ENCODE measurements at regions not wholly inside any gene's neighbourhood (a gene's known extent, or its start where the extent isn't known, plus 50 kb on each side); places are given as distances from the start of the nearest gene placed in this dataset.

DNA sequence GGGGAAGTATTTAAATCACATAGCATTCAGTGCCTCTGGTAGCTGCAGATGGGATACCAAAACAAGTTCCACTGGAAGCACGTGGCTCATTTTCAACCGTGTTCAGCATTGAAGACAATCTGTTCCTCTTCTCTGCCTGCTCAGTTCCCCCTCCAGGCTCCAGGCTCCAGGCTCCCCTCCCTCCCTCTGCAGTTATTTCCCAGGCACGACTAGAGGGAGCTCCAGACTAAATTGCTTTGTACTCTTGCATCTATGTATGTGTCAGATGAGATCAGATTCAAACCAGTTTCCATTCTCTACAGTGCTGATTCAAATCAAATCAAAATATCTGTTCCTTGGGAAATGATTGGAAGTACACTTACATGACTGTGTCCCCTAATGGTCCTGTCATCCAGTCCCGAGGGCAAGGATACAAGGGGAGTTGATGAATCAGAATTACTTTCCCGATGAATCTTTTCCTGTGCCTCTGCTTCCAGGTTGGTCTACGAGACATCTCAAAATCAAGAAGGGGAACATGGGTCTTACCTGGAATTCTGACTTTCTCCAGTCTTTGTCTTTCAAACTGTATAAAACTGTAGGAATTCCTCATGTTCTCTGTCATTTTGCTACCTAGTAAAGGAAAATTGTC, 600.5 kb downstream of the EDEM1 start:
- no peak overlapping the region for H3K4me3 ChIP-seq (ENCODE audit: low read length)
- no peaks in the 10 kb centered on the region for H3K9me3 ChIP-seq (ENCODE audit: control insufficient read depth, low read length)
- intact Hi-C loops (cut with DNase I), result no loop called here
- H3K4me1 ChIP-seq (ENCODE audit: control insufficient read depth, insufficient read depth, low read length), result no peaks in the 10 kb centered on the region
- no peaks in the 10 kb centered on the region for H3K27me3 ChIP-seq (ENCODE audit: control insufficient read depth, insufficient read depth)
- ATAC-seq (peak in 1 of 2 donors; percentile 60), DNase-seq (peak; percentile 13 to 54 (median 45))
- H3K27ac ChIP-seq (ENCODE audit: low read length), result no peak overlapping the region
- 32% methylated on average over 6 of the region's 6 CpGs for WGBS

DNA sequence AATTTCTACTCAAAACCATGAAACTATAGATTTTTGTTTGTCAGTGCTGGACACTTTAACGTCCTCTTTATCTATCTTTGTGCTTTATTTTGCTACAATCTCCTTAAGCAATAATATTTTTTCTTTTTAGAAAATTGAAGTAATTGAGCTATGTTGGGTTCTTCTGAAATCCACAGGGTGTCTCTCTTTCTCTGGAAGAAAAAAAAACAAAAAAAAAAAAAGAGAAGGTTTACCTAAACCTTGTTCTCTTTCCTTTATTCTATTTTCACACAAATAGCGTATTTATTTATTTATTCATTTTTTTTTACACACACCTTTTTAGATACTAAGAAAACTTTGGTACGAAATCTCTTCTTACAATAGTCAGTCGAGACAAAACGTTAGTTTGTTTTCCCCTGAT, 601.0 kb downstream of the EDEM1 start:
- Histone ChIP-seq H3K9me3 (ENCODE audit: control insufficient read depth, low read length) (no peaks in the 10 kb centered on the region), H3K4me1 (ENCODE audit: control insufficient read depth, insufficient read depth, low read length) (no peaks in the 10 kb centered on the region), H3K4me3 (ENCODE audit: low read length) (no peak overlapping the region), H3K27me3 (ENCODE audit: control insufficient read depth, insufficient read depth) (no peaks in the 10 kb centered on the region), H3K27ac (ENCODE audit: low read length) (no peak overlapping the region)
- no peak for DNase-seq
- no peak for ATAC-seq
- WGBS, result 65% methylated on average over 5 of the region's 5 CpGs
- intact Hi-C loops (cut with DNase I), result no loop called here

DNA sequence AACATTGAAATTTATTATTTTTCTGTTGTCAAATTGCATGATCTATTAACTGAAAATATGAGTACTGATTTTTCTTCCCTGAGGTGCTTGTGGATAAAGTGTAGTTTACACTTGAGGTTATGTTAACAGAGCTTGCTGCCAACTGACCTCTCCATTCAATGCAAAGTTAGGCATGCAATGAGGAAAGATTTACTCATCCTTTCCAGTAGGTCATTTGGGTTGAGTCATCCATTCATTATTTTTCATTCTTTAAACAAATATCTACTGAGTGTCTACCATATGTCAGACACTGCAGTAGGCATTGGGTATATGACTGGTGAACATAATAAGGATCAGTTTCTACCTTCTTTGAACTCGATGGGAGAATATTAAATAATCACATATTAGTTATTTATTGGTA, 604.1 kb downstream of the EDEM1 start:
- Histone ChIP-seq H3K4me3 (ENCODE audit: low read length) (no peak overlapping the region), H3K4me1 (ENCODE audit: control insufficient read depth, insufficient read depth, low read length) (no peaks in the 10 kb centered on the region), H3K27me3 (ENCODE audit: control insufficient read depth, insufficient read depth) (no peaks in the 10 kb centered on the region), H3K27ac (ENCODE audit: low read length) (no peak overlapping the region), H3K9me3 (ENCODE audit: control insufficient read depth, low read length) (no peaks in the 10 kb centered on the region)
- 61% methylated on average over 1 of the region's 1 CpG for WGBS
- no peak for ATAC-seq
- DNase-seq, result no peak
- intact Hi-C loops (cut with DNase I), result no loop called here

DNA sequence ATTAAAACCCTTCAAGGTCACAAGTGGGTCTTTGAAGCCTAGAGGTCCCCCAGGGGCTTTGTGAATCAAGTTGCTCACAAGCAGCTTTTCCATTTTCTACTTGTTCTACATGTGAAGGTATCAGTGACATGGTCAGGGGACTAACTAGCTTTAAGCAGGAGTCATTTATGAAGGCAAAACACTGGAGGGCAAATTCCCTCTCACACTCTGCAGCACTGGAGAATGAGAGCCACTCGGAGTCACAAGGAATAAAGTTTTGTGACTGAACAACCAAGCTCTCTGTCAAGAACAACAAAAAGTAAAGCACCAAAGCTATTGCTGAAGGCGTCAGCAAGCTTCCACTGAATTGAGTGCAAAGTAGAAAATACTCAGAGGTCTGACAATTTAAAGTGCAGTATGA, 609.0 kb downstream of the EDEM1 start:
- Histone ChIP-seq H3K4me1 (ENCODE audit: control insufficient read depth, insufficient read depth, low read length) (no peaks in the 10 kb centered on the region), H3K9me3 (ENCODE audit: control insufficient read depth, low read length) (no peaks in the 10 kb centered on the region), H3K27ac (ENCODE audit: low read length) (no peak overlapping the region), H3K4me3 (ENCODE audit: low read length) (no peak overlapping the region), H3K27me3 (ENCODE audit: control insufficient read depth, insufficient read depth) (no peaks in the 10 kb centered on the region)
- no peak for DNase-seq
- intact Hi-C loops (cut with DNase I), result no loop called here
- ATAC-seq, result no peak
- WGBS, result 70% methylated on average over 2 of the region's 2 CpGs

DNA sequence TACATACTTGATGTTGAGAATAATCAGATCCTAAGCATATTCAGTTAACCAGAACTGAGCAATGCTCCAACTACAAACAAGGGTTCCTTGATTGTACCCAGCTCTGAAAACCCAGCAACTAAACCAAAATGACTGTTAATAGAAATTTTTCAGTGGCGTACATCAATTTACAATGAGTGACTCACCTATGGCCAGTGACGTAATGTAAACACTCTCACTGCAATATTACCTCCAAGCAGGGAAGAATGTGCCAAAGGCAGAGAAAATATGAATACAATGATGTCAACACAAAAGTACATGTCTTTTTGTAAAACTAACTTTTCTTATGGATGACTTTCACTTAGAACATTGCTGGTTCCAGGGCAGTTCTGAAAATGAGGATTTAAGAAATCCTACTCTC, 611.3 kb downstream of the EDEM1 start:
- no peak for ATAC-seq
- 89% methylated on average over 2 of the region's 2 CpGs for WGBS

DNA sequence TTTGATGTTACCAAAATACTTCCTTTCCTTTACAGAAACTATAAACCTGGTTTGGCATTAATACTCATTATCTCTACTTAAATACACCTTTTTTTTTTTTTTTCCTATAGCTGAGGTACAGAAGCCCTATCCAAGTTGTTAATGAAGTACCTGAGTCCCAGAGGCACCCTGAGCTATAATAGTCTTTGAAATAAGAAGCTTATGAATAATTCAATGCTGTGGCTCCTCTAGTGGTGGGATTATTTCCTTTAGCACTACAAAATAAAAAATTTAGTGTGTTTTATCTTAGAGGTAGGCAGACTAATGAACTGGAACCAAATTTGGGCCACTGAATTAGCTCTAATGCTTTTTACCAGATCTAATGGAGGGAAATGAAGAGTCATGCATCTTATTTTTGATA, 611.9 kb downstream of the EDEM1 start:
- H3K27me3 ChIP-seq (ENCODE audit: control insufficient read depth, insufficient read depth), result no peaks in the 10 kb centered on the region
- DNase-seq, result no peak
- no peaks in the 10 kb centered on the region for H3K9me3 ChIP-seq (ENCODE audit: control insufficient read depth, low read length)
- no peak for ATAC-seq
- H3K27ac ChIP-seq (ENCODE audit: low read length), result no peak overlapping the region
- H3K4me3 ChIP-seq (ENCODE audit: low read length), result no peak overlapping the region
- no peaks in the 10 kb centered on the region for H3K4me1 ChIP-seq (ENCODE audit: control insufficient read depth, insufficient read depth, low read length)
- intact Hi-C loops (cut with DNase I), result no loop called here

More for the DNA sequence above, 611.3 kb downstream of the EDEM1 start:
- H3K4me3 ChIP-seq (ENCODE audit: low read length), result no peak overlapping the region
- H3K9me3 ChIP-seq (ENCODE audit: control insufficient read depth, low read length), result no peaks in the 10 kb centered on the region
- no peaks in the 10 kb centered on the region for H3K27me3 ChIP-seq (ENCODE audit: control insufficient read depth, insufficient read depth)
- no peaks in the 10 kb centered on the region for H3K4me1 ChIP-seq (ENCODE audit: control insufficient read depth, insufficient read depth, low read length)
- no peak for DNase-seq
- intact Hi-C loops (cut with DNase I), result no loop called here
- H3K27ac ChIP-seq (ENCODE audit: low read length), result no peak overlapping the region

DNA sequence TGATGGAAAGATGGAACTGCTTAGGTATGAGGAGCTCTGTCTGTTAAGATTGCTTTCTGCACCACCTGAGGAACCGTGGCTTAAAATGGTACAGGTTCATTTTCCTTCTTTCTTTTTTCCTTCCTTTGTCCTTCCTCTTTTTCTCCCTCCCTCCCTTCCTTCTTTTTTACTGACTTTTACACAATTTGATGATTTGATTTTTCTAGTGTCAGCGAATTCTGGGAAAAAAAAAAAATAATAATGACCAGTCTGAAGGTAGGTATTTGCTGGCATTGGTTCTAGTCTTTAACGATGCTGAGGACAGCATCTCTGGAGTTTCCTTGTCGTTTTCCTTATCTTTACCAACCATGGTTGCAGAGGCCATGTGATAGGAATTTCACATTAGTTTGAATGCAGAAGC, 613.5 kb downstream of the EDEM1 start:
- no peaks in the 10 kb centered on the region for H3K4me1 ChIP-seq (ENCODE audit: control insufficient read depth, insufficient read depth, low read length)
- DNase-seq, result no peak
- intact Hi-C loops (cut with DNase I), result no loop called here
- no peaks in the 10 kb centered on the region for H3K27me3 ChIP-seq (ENCODE audit: control insufficient read depth, insufficient read depth)
- no peak overlapping the region for H3K27ac ChIP-seq (ENCODE audit: low read length)
- no peak overlapping the region for H3K4me3 ChIP-seq (ENCODE audit: low read length)
- no peak for ATAC-seq
- no peaks in the 10 kb centered on the region for H3K9me3 ChIP-seq (ENCODE audit: control insufficient read depth, low read length)
- WGBS, result 61% methylated on average over 4 of the region's 4 CpGs

DNA sequence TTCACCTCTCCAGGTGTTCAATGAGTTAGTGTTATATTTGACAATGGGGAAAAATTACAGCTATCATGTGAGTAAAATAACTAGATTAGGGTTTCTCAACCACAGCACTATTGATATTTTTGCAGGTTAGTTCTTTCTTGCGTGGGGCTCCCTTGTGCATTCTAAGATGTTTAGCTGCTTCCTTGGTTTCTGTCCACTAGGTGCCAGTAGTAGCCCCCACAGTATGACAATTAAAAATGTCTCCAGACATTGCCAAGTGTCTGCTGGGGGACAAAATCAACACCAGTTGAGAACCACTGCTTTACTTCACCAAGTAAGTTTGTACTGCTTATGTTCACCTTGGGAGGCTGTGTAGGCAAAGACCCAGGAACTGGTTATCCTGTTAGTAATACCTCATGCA, 618.7 kb downstream of the EDEM1 start:
- no peaks in the 10 kb centered on the region for H3K27me3 ChIP-seq (ENCODE audit: control insufficient read depth, insufficient read depth)
- WGBS, result 70% methylated on average over 1 of the region's 1 CpG
- ATAC-seq, result no peak
- no peak for DNase-seq
- H3K4me1 ChIP-seq (ENCODE audit: control insufficient read depth, insufficient read depth, low read length), result no peaks in the 10 kb centered on the region
- no peak overlapping the region for H3K4me3 ChIP-seq (ENCODE audit: low read length)
- no peak overlapping the region for H3K27ac ChIP-seq (ENCODE audit: low read length)
- no peaks in the 10 kb centered on the region for H3K9me3 ChIP-seq (ENCODE audit: control insufficient read depth, low read length)
- intact Hi-C loops (cut with DNase I), result no loop called here

DNA sequence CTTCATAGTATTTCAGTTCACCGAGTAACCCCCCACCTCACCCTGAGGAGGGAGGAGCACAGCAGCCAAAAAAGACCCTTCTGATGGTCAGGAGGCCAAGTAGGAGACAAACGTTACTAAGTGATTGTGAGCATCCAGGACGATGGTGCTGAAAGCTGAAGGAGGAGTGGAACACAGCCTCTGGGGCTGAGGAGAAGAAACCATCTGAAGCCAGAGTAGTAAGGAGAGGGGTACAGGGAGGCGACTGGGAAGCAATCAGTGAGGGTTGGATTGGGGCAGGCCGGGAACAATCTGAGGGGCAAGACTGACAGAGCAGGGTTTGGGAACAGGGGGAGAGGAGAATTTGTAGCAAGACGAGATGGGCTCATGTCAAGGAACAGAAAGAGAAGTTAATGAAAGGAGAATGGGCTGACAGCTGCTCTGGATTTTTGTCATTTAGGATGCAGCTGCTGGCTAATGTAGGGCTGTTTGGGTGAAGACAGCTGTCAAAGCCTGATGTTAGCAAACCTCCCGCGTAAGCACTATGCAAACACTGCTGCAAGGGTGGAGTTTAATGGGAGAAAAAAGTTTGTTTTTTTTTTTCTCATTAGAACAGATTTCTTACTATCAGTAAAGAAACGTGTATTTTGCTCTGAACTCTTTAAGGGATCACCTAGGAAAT, 622.2 kb downstream of the EDEM1 start:
- no peaks in the 10 kb centered on the region for H3K4me1 ChIP-seq (ENCODE audit: control insufficient read depth, insufficient read depth, low read length)
- H3K27me3 ChIP-seq (ENCODE audit: control insufficient read depth, insufficient read depth), result no peaks in the 10 kb centered on the region
- ATAC-seq (no peak), DNase-seq (no peak)
- H3K4me3 ChIP-seq (ENCODE audit: low read length), result no peak overlapping the region
- no peaks in the 10 kb centered on the region for H3K9me3 ChIP-seq (ENCODE audit: control insufficient read depth, low read length)
- WGBS, result 35% methylated on average over 9 of the region's 9 CpGs
- intact Hi-C loops (cut with DNase I), result no loop called here
- no peak overlapping the region for H3K27ac ChIP-seq (ENCODE audit: low read length)

DNA sequence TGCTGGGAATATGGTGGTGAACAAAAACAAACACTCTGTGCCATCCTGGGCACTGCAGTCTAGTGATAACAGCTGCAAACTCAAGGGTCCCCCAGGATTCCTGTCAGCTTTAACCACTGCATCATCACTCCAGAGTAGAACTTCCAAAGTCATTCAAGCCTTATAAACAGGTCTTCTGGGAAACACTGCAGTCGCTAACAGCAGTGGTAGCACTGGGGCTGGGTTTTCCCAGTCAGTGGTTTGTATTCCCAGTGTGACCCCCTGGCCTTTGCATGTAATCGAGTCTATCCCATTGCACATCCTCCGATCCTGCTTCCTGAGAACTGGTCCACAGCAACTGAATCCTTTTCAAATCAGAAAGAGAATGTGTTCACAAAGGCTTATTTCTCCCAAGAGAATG, 623.5 kb downstream of the EDEM1 start:
- Histone ChIP-seq H3K4me1 (ENCODE audit: control insufficient read depth, insufficient read depth, low read length) (no peaks in the 10 kb centered on the region), H3K27ac (ENCODE audit: low read length) (no peak overlapping the region), H3K4me3 (ENCODE audit: low read length) (no peak overlapping the region), H3K27me3 (ENCODE audit: control insufficient read depth, insufficient read depth) (no peaks in the 10 kb centered on the region), H3K9me3 (ENCODE audit: control insufficient read depth, low read length) (no peaks in the 10 kb centered on the region)
- WGBS, result 72% methylated on average over 3 of the region's 3 CpGs
- intact Hi-C loops (cut with DNase I), result no loop called here
- ATAC-seq (no peak), DNase-seq (no peak)

DNA sequence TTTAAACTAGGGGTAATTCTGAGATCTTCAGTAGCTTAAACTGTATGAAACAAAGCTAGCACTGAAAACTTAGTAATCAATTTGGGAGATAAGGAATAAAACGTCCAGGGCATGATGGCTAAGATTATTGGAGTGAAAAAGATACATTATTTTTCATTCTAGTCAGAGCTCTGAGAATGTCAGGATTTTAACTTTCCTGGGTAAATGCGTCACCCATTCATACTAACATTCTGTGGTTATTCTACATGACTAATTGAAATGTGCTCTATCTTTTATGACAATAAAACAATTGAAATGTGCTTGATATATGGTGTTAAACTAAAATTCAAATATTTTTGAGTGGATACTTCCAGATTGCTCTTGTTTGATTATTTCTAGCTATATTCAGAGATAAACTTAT, 626.0 kb downstream of the EDEM1 start:
- 35% methylated on average over 2 of the region's 2 CpGs for WGBS
- H3K9me3 ChIP-seq (ENCODE audit: control insufficient read depth, low read length), result no peaks in the 10 kb centered on the region
- no peak overlapping the region for H3K4me3 ChIP-seq (ENCODE audit: low read length)
- H3K4me1 ChIP-seq (ENCODE audit: control insufficient read depth, insufficient read depth, low read length), result no peaks in the 10 kb centered on the region
- H3K27me3 ChIP-seq (ENCODE audit: control insufficient read depth, insufficient read depth), result no peaks in the 10 kb centered on the region
- intact Hi-C loops (cut with DNase I), result no loop called here
- no peak overlapping the region for H3K27ac ChIP-seq (ENCODE audit: low read length)
- no peak for DNase-seq
- ATAC-seq, result no peak

DNA sequence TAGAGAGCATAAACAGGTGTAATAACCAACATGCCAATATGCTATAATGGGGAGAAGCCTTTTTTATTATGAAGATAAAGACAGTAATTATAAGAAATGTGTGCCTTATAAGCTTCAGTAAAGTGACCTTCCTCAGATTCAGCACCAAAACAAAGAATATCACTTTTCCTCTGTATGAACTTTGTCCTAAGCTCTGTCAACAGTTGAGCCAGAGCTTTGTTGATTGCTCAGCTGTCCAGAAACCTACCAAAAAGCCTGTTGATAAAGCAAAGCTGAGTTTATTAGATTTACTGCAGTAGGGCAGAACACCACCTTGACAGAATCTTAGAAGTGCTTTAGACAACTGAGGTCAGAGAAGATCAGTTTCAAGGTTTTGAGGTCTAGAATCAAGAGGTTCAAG, 635.3 kb downstream of the EDEM1 start:
- Histone ChIP-seq H3K27me3 (ENCODE audit: control insufficient read depth, insufficient read depth) (no peaks in the 10 kb centered on the region), H3K9me3 (ENCODE audit: control insufficient read depth, low read length) (no peaks in the 10 kb centered on the region), H3K27ac (ENCODE audit: low read length) (no peak overlapping the region), H3K4me1 (ENCODE audit: control insufficient read depth, insufficient read depth, low read length) (no peaks in the 10 kb centered on the region), H3K4me3 (ENCODE audit: low read length) (no peak overlapping the region)
- DNase-seq (no peak), ATAC-seq (no peak)
- intact Hi-C loops (cut with DNase I), result no loop called here

All from right cardiac atrium (tissue), 5 donors.